ENCODE measurements at regions not wholly inside any gene's neighbourhood (a gene's known extent, or its start where the extent isn't known, plus 50 kb on each side); places are given as distances from the start of the nearest gene placed in this dataset.

DNA sequence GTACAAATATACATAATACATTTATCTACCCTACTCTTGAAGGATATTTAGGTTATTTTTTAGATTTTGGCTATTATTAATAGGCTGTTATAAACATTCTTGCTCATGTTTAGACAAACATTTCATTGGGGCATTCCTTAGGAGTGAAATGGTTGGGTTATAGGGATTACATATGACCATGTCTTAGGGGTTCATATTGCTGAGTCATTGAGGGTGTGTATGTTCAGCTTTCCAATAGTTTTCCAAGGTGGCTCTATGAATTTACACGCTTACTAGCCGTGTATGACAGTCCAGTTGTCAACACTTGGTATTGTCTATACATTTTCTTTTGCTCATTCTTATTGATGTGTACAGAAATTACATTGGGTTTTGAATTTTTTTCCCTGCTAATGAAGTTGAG, 125.8 kb downstream of the OXSM start:
- TF ChIP-seq MXI1 (conservative IDR thresholded peaks at IDR 0.05; ENCODE audit: poor library complexity, severe bottlenecking) (no peak), SMC3 (conservative IDR thresholded peaks at IDR 0.05; ENCODE audit: poor library complexity) (no peak), EZH2 (IDR thresholded peaks at IDR 0.05; ENCODE audit: borderline replicate concordance, insufficient read depth, low read length, poor library complexity, severe bottlenecking) (no peak), EP300 (conservative IDR thresholded peaks at IDR 0.05; ENCODE audit: poor library complexity, severe bottlenecking) (no peak), POLR2AphosphoS5 (IDR thresholded peaks at IDR 0.05) (no peak), TAF1 (IDR thresholded peaks at IDR 0.05; ENCODE audit: low read depth) (no peak), RAD21 (conservative IDR thresholded peaks at IDR 0.05) (no peak)
- TF ChIP-seq, protein P1, sequence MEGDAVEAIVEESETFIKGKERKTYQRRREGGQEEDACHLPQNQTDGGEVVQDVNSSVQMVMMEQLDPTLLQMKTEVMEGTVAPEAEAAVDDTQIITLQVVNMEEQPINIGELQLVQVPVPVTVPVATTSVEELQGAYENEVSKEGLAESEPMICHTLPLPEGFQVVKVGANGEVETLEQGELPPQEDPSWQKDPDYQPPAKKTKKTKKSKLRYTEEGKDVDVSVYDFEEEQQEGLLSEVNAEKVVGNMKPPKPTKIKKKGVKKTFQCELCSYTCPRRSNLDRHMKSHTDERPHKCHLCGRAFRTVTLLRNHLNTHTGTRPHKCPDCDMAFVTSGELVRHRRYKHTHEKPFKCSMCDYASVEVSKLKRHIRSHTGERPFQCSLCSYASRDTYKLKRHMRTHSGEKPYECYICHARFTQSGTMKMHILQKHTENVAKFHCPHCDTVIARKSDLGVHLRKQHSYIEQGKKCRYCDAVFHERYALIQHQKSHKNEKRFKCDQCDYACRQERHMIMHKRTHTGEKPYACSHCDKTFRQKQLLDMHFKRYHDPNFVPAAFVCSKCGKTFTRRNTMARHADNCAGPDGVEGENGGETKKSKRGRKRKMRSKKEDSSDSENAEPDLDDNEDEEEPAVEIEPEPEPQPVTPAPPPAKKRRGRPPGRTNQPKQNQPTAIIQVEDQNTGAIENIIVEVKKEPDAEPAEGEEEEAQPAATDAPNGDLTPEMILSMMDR (IDR thresholded peaks at IDR 0.05; ENCODE audit: poor library complexity, severe bottlenecking) = no peak
- TF ChIP-seq, protein P2, sequence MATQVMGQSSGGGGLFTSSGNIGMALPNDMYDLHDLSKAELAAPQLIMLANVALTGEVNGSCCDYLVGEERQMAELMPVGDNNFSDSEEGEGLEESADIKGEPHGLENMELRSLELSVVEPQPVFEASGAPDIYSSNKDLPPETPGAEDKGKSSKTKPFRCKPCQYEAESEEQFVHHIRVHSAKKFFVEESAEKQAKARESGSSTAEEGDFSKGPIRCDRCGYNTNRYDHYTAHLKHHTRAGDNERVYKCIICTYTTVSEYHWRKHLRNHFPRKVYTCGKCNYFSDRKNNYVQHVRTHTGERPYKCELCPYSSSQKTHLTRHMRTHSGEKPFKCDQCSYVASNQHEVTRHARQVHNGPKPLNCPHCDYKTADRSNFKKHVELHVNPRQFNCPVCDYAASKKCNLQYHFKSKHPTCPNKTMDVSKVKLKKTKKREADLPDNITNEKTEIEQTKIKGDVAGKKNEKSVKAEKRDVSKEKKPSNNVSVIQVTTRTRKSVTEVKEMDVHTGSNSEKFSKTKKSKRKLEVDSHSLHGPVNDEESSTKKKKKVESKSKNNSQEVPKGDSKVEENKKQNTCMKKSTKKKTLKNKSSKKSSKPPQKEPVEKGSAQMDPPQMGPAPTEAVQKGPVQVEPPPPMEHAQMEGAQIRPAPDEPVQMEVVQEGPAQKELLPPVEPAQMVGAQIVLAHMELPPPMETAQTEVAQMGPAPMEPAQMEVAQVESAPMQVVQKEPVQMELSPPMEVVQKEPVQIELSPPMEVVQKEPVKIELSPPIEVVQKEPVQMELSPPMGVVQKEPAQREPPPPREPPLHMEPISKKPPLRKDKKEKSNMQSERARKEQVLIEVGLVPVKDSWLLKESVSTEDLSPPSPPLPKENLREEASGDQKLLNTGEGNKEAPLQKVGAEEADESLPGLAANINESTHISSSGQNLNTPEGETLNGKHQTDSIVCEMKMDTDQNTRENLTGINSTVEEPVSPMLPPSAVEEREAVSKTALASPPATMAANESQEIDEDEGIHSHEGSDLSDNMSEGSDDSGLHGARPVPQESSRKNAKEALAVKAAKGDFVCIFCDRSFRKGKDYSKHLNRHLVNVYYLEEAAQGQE (IDR thresholded peaks at IDR 0.05; ENCODE audit: borderline replicate concordance) = no peak

All from neural cell (in vitro differentiated cells).